Keratinocyte (primary cell): ENCODE measurements at regions not wholly inside any gene's neighbourhood (a gene's known extent, or its start where the extent isn't known, plus 50 kb on each side); places are given as distances from the start of the nearest gene placed in this dataset.

Source experiments
- DNase-seq: peaks from one replicate; pipeline ENCODE4 v3.0.0-alpha.2; 2011; ENCODE audit warnings: low read depth, missing footprints, low spot score
- FAIRE-seq: peaks from 2 replicates; lab custom pipeline; 2011; peaks lifted over from hg19 to GRCh38; lab: Jason Lieb, UNC
- H2AFZ ChIP-seq: 2 replicates; pipeline ENCODE4 v1.6.0; 2012; ENCODE audit warnings: low read length, control low read depth, inconsistent platforms; ENCODE audit not compliant: control insufficient read depth
- H3K27ac ChIP-seq: 2 replicates; pipeline ENCODE4 v1.5.1; 2011; ENCODE audit warnings: low read length; ENCODE audit not compliant: control insufficient read depth, insufficient read depth
- H3K27me3 ChIP-seq: 3 replicates; pipeline ENCODE4 v1.6.0; 2011; ENCODE audit warnings: low read length; ENCODE audit not compliant: control insufficient read depth, insufficient read depth; ENCODE audit errors: extremely low read depth
- H3K36me3 ChIP-seq, 2 experiments: 2 replicates in 1 of 2; 3 replicates in 1 of 2; pipeline ENCODE4 v1.5.1; 2011; ENCODE audit warnings: low read length in 2 of 2, mild to moderate bottlenecking in 1 of 2; ENCODE audit not compliant: control insufficient read depth in 2 of 2, insufficient read depth in 2 of 2; ENCODE audit errors: extremely low read depth in 1 of 2
- H3K4me1 ChIP-seq: 3 replicates; pipeline ENCODE4 v1.5.1; 2011; ENCODE audit warnings: low read length; ENCODE audit not compliant: control insufficient read depth, insufficient read depth; ENCODE audit errors: extremely low read depth
- H3K4me2 ChIP-seq: 3 replicates; pipeline ENCODE4 v1.6.0; 2011; ENCODE audit warnings: low read depth, low read length; ENCODE audit not compliant: control insufficient read depth, insufficient read depth; ENCODE audit errors: extremely low read depth
- H3K4me3 ChIP-seq, 3 experiments: fragments of 200-600 bp in 1 of 3; sonication (generic) in 1 of 3; 2 replicates in 2 of 3; 3 replicates in 1 of 3; pipeline ENCODE4 v1.5.1; 2011 to 2016; ENCODE audit warnings: low read length in 3 of 3, mild to moderate bottlenecking in 3 of 3, control low read depth in 2 of 3, inconsistent platforms in 1 of 3, low read depth in 1 of 3, mixed read lengths in 1 of 3, mixed run types in 1 of 3, moderate library complexity in 1 of 3; ENCODE audit not compliant: control insufficient read depth in 2 of 3, insufficient read depth in 2 of 3; ENCODE audit errors: extremely low read depth in 1 of 3
- H3K79me2 ChIP-seq: 2 replicates; pipeline ENCODE4 v1.6.0; 2012; ENCODE audit warnings: low read length; ENCODE audit not compliant: control insufficient read depth, insufficient read depth
- H3K9ac ChIP-seq: 3 replicates; pipeline ENCODE4 v1.6.0; 2011; ENCODE audit warnings: low read length; ENCODE audit not compliant: control insufficient read depth, insufficient read depth; ENCODE audit errors: extremely low read depth
- H3K9me1 ChIP-seq: 3 replicates; pipeline ENCODE4 v1.6.0; 2011; ENCODE audit warnings: low read length; ENCODE audit not compliant: control insufficient read depth, insufficient read depth; ENCODE audit errors: extremely low read depth
- H3K9me3 ChIP-seq: 2 replicates; pipeline ENCODE4 v1.5.1; 2012; ENCODE audit warnings: low read depth, low read length; ENCODE audit not compliant: control insufficient read depth
- H4K20me1 ChIP-seq: 3 replicates; pipeline ENCODE4 v1.6.0; 2011; ENCODE audit warnings: low read length; ENCODE audit not compliant: control insufficient read depth, insufficient read depth; ENCODE audit errors: extremely low read depth
- EZH2 ChIP-seq: IDR thresholded peaks from one replicate; pipeline ENCODE4 v1.6.1; 2012; ENCODE audit warnings: inconsistent platforms, mild to moderate bottlenecking, low read length, moderate library complexity
- dilution Hi-C: fragments of 300-500 bp; cut with MboI; formaldehyde crosslinking; loops from one replicate; pipeline ENCODE4 v1.7.0; 2020; ENCODE audit warnings: low sequenced_read_pairs; ENCODE audit not compliant: extremely low pct_ligation_motif_present
- TF ChIP-seq, protein P1 (sequence below), 3 experiments: IDR thresholded peaks in 1 of 3; conservative IDR thresholded peaks in 1 of 3; optimal IDR thresholded peaks in 1 of 3; 2 replicates in 2 of 3; 3 replicates in 1 of 3; pipeline versions ENCODE3 to v1.5.1; 2011; ENCODE audit warnings: low read length in 3 of 3, mild to moderate bottlenecking in 3 of 3, moderate library complexity in 2 of 3, control low read depth in 1 of 3, inconsistent platforms in 1 of 3; ENCODE audit not compliant: insufficient read depth in 2 of 3; ENCODE audit errors: extremely low read depth in 1 of 3

DNA sequence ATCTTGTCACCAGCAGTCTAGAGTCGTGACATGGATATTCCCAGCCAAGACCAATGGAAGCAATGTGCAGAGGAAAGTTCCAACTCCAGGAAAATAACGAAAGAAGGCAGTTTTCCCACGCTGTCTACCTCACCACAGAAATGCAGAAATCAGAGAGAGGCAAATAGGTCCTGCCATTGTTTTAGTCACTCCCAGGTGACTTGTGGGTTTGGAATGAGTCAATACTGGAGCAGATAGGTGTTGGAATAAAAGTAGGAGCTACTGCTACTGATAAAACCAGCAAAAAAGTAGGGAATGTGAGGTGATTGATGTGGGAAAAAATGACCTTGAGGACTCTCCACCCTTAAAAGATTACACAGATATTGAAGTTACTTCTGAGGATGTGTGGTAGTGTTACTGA, 72.8 kb upstream of the RAI2 start:
- FAIRE-seq (no peak), DNase-seq (no peak)
- no peak overlapping the region for H3K9ac ChIP-seq
- H4K20me1 ChIP-seq = no peaks in the 10 kb centered on the region
- no peaks in the 10 kb centered on the region for H3K9me1 ChIP-seq
- H3K27ac ChIP-seq = no peak overlapping the region
- no peak overlapping the region for H2AFZ ChIP-seq
- TF ChIP-seq, protein P1, sequence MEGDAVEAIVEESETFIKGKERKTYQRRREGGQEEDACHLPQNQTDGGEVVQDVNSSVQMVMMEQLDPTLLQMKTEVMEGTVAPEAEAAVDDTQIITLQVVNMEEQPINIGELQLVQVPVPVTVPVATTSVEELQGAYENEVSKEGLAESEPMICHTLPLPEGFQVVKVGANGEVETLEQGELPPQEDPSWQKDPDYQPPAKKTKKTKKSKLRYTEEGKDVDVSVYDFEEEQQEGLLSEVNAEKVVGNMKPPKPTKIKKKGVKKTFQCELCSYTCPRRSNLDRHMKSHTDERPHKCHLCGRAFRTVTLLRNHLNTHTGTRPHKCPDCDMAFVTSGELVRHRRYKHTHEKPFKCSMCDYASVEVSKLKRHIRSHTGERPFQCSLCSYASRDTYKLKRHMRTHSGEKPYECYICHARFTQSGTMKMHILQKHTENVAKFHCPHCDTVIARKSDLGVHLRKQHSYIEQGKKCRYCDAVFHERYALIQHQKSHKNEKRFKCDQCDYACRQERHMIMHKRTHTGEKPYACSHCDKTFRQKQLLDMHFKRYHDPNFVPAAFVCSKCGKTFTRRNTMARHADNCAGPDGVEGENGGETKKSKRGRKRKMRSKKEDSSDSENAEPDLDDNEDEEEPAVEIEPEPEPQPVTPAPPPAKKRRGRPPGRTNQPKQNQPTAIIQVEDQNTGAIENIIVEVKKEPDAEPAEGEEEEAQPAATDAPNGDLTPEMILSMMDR (optimal IDR thresholded peaks at IDR 0.05 in 1 of 3, IDR thresholded peaks at IDR 0.05 in 1 of 3, conservative IDR thresholded peaks at IDR 0.05 in 1 of 3; ENCODE audit: extremely low read depth in 1 of 3, insufficient read depth in 2 of 3, low read length in 3 of 3) = no peak
- TF ChIP-seq EZH2 = no peak
- H3K9me3 ChIP-seq = no peaks in the 10 kb centered on the region
- H3K4me1 ChIP-seq = no peaks in the 10 kb centered on the region
- no peak overlapping the region for H3K4me2 ChIP-seq
- H3K4me3 ChIP-seq = no peak overlapping the region
- dilution Hi-C loops = no loop called here
- no peaks in the 10 kb centered on the region for H3K79me2 ChIP-seq
- no peaks in the 10 kb centered on the region for H3K27me3 ChIP-seq
- H3K36me3 ChIP-seq = no peaks in the 10 kb centered on the region

DNA sequence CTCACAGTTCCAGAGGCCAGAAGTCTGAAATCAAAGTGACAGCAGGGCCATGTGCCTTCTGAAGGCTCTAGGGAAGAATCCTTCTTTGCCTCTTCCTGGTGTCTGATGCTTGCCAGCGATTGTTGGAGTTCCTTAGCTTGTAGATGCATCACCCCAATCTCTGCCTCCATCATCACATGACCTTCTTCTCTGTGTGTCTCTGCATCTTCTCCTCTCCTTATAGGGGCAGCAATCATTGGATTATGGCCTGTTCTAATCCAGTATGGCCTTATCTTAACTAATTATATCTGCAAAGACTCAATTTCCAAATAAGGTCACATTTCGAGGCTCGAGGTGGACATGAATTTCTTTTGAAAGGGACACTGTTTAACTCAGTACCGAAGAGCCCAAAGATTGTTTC, 71.7 kb upstream of the RAI2 start:
- no peak overlapping the region for H3K4me2 ChIP-seq
- dilution Hi-C loops = no loop called here
- no peaks in the 10 kb centered on the region for H3K79me2 ChIP-seq
- H4K20me1 ChIP-seq = no peaks in the 10 kb centered on the region
- no peaks in the 10 kb centered on the region for H3K9me3 ChIP-seq
- no peaks in the 10 kb centered on the region for H3K36me3 ChIP-seq
- no peaks in the 10 kb centered on the region for H3K9me1 ChIP-seq
- no peaks in the 10 kb centered on the region for H3K4me1 ChIP-seq
- H3K9ac ChIP-seq = no peak overlapping the region
- H3K4me3 ChIP-seq = no peak overlapping the region
- TF ChIP-seq, protein P1 (optimal IDR thresholded peaks at IDR 0.05 in 1 of 3, IDR thresholded peaks at IDR 0.05 in 1 of 3, conservative IDR thresholded peaks at IDR 0.05 in 1 of 3; ENCODE audit: extremely low read depth in 1 of 3, insufficient read depth in 2 of 3, low read length in 3 of 3) = no peak
- TF ChIP-seq EZH2 = no peak
- no peak overlapping the region for H3K27ac ChIP-seq
- H3K27me3 ChIP-seq = no peaks in the 10 kb centered on the region
- no peak for FAIRE-seq
- no peak for DNase-seq
- H2AFZ ChIP-seq = no peak overlapping the region
